GM12873 (cell line): ENCODE measurements at regions not wholly inside any gene's neighbourhood (a gene's known extent, or its start where the extent isn't known, plus 50 kb on each side); places are given as distances from the start of the nearest gene placed in this dataset.

Source experiments
- CTCF ChIP-seq: IDR thresholded peaks from 2 replicates; pipeline ENCODE4 v1.5.1; 2012; ENCODE audit warnings: low read depth, mild to moderate bottlenecking, moderate library complexity, low read length, control low read depth; ENCODE audit not compliant: insufficient read depth; ENCODE audit errors: missing control alignments

- TF ChIP-seq CTCF: no peak
Observed at GRCh38 chr5:168215646-168216045, 75.8 kb upstream of the WWC1 start.

GRCh38 chr5:168216989-168217388 lies 74.5 kb upstream of the WWC1 start:
- no peak for TF ChIP-seq CTCF

- TF ChIP-seq CTCF: no peak
Observed at GRCh38 chr5:168217497-168217896, 73.9 kb upstream of the WWC1 start.

GRCh38 chr5:168218746-168219145 lies 72.7 kb upstream of the WWC1 start:
- TF ChIP-seq CTCF: no peak

- peak; percentile 88 for TF ChIP-seq CTCF
Observed at GRCh38 chr5:168219515-168220410, 71.7 kb upstream of the WWC1 start.

GRCh38 chr5:168224085-168224484 lies 67.4 kb upstream of the WWC1 start:
- no peak for TF ChIP-seq CTCF

- TF ChIP-seq CTCF: no peak
Observed at GRCh38 chr5:168226012-168226411, 65.4 kb upstream of the WWC1 start.
